GM12878 (cell line): ENCODE measurements at regions not wholly inside any gene's neighbourhood (a gene's known extent, or its start where the extent isn't known, plus 50 kb on each side); places are given as distances from the start of the nearest gene placed in this dataset.

Experiments
- ATAC-seq: fragments of 200-7000 bp; cut with Tn5 transposase; 3 replicates; pipeline ENCODE4 v1.9.1; 2020; ENCODE audit warnings: mild to moderate bottlenecking, moderate library complexity
- BruUV-seq: library from RNA; stranded (reverse); fragments of 400-500 nt; replicated peaks from 2 replicates; lab custom pipeline; 2021; lab: Mats Ljungman, UMichigan
- CTCF ChIA-PET: fragments of 300-600 bp; sonication (Branson Sonifier 250); formaldehyde crosslinking; extraction: SDS; loops from one replicate; lab custom pipeline; 2021; ENCODE audit warnings: inconsistent platforms; lab: Yijun Ruan, JAX
- POLR2A ChIA-PET: fragments of 350-600 bp; formaldehyde crosslinking; extraction: SDS; loops from one replicate; lab custom pipeline; 2021; ENCODE audit warnings: inconsistent platforms; lab: Charles Lee
- RAD21 ChIA-PET: fragments of 300-600 bp; sonication (Branson Sonifier 250); formaldehyde crosslinking; loops from one replicate; lab custom pipeline; 2023; ENCODE audit warnings: antibody characterized with exemption; ENCODE audit not compliant: unreplicated experiment; lab: Charles Lee
- SMC1A ChIA-PET: fragments of 300-600 bp; sonication (Branson Sonifier 250); formaldehyde crosslinking; loops from one replicate; lab custom pipeline; 2023; ENCODE audit not compliant: unreplicated experiment, uncharacterized antibody; lab: Charles Lee
- DNase-seq: peaks from one replicate; pipeline ENCODE4 v3.0.0-alpha.2; 2011; ENCODE audit warnings: low read depth, low spot score
- FAIRE-seq: peaks from 3 replicates; lab custom pipeline; 2011; peaks lifted over from hg19 to GRCh38; lab: Jason Lieb, UNC
- H2AFZ ChIP-seq: 2 replicates; pipeline ENCODE4 v1.6.0; 2011; ENCODE audit warnings: low read depth, low read length, control low read depth; ENCODE audit not compliant: control insufficient read depth
- H3K27ac ChIP-seq: 2 replicates; pipeline ENCODE4 v1.5.1; 2011; ENCODE audit warnings: control low read depth; ENCODE audit not compliant: control insufficient read depth, insufficient read depth
- H3K27me3 ChIP-seq, 2 experiments: replicated peaks in 1 of 2; 2 replicates each; pipeline versions ENCODE4 v1.6.0 to v1.6.1; 2011; ENCODE audit warnings: low read length in 1 of 2; ENCODE audit not compliant: control insufficient read depth in 2 of 2, insufficient read depth in 2 of 2
- H3K36me3 ChIP-seq, 2 experiments: 2 replicates each; pipeline ENCODE4 v1.5.1; 2011; ENCODE audit warnings: low read length in 1 of 2; ENCODE audit not compliant: control insufficient read depth in 2 of 2, insufficient read depth in 2 of 2
- H3K4me1 ChIP-seq: 2 replicates; pipeline ENCODE4 v1.6.1; 2011; ENCODE audit warnings: mild to moderate bottlenecking, low read length, moderate library complexity, mixed read lengths; ENCODE audit not compliant: control insufficient read depth, insufficient read depth
- H3K4me2 ChIP-seq: 2 replicates; pipeline ENCODE4 v1.6.0; 2011; ENCODE audit warnings: control low read depth; ENCODE audit not compliant: control insufficient read depth, insufficient read depth
- H3K4me3 ChIP-seq: fragments of 200-600 bp; sonication (generic); 2 replicates; pipeline ENCODE4 v1.5.1; 2016
- H3K79me2 ChIP-seq: 2 replicates; pipeline ENCODE4 v1.6.0; 2011; ENCODE audit warnings: low read length; ENCODE audit not compliant: control insufficient read depth, insufficient read depth
- H3K9ac ChIP-seq: 2 replicates; pipeline ENCODE4 v1.8.0; 2011; ENCODE audit warnings: low read length, control low read depth, mixed read lengths; ENCODE audit not compliant: control insufficient read depth, insufficient read depth
- H3K9me3 ChIP-seq: replicated peaks from 3 replicates; pipeline ENCODE4 v1.5.1; 2011; ENCODE audit warnings: mild to moderate bottlenecking, low read length; ENCODE audit not compliant: control insufficient read depth, insufficient read depth
- H4K20me1 ChIP-seq: 2 replicates; pipeline ENCODE4 v1.6.0; 2011; ENCODE audit not compliant: control insufficient read depth, insufficient read depth
- FOXK2 ChIP-seq: fragments of 450-650 bp; IDR thresholded peaks from 2 replicates; pipeline ENCODE4 v1.6.1; 2017; ENCODE audit warnings: mild to moderate bottlenecking, moderate library complexity
- POLR2AphosphoS2 ChIP-seq: IDR thresholded peaks from 2 replicates; pipeline ENCODE4 v1.6.1; 2011; ENCODE audit warnings: low read depth, mild to moderate bottlenecking, low read length, improper control_type of control experiment, moderate library complexity
- SMARCA5 ChIP-seq: fragments of 450-650 bp; IDR thresholded peaks from 2 replicates; pipeline ENCODE4 v1.6.1; 2017; ENCODE audit warnings: mild to moderate bottlenecking
- ZNF217 ChIP-seq: fragments of 450-650 bp; IDR thresholded peaks from 2 replicates; pipeline ENCODE4 v1.6.1; 2017; ENCODE audit warnings: antibody characterized with exemption, mild to moderate bottlenecking
- WGBS: methylation state at CpG from one replicate; pipeline ENCODE4 v1.1.6; 2016; ENCODE audit warnings: low lambda C conversion rate; ENCODE audit not compliant: insufficient replicate concordance, insufficient coverage; ENCODE audit errors: missing lambda C conversion rate; 5-methylcytosine and 5-hydroxymethylcytosine counted together
- in situ Hi-C: fragments of 300-500 bp; cut with MboI; formaldehyde crosslinking; loops from 9 replicates; pipeline ENCODE4 v1.14.3; 2018; ENCODE audit warnings: mixed read lengths
- intact Hi-C: fragments of 100-400 bp; cut with micrococcal nuclease; formaldehyde crosslinking; loops from one replicate; pipeline ENCODE4 v1.14.2; 2022; ENCODE audit not compliant: unreplicated experiment
- TF ChIP-seq, protein P1 (sequence below): fragments of 450-650 bp; formaldehyde crosslinking; IDR thresholded peaks from 2 replicates; pipeline ENCODE4 v1.5.0; 2022; ENCODE audit warnings: mild to moderate bottlenecking, missing genetic modification characterization
- TF ChIP-seq, protein P2 (sequence below): fragments of 450-650 bp; IDR thresholded peaks from 2 replicates; pipeline ENCODE4 v1.6.1; 2016; ENCODE audit warnings: mild to moderate bottlenecking, moderate library complexity, borderline replicate concordance

DNA sequence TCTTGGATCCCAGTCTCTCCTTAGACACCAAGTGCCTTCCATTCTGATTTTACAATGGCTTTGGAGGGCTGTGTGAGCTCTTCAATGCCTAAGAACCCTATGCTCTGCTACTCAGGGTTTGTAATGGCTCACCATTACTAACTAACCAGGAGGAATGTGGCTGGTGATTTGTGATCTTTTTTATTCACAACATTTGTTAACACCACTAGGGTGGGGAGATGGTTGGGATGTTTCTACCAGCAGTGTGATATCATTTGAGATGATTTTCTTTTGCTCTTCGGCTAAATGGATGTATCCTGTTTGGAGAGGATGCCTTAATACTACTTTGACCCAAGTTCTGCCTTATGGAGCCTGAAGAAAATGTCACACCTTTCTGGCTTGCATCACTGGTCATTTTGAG is 226.9 kb downstream of the MFSD1 start:
- BruUV-seq = no TSS peak
- Histone ChIP-seq H3K4me2 (no peak overlapping the region), H3K27me3 (no peaks in the 10 kb centered on the region; a peak in 1 of 4 replicates), H3K9ac (no peak overlapping the region), H3K4me3 (no peak overlapping the region), H3K4me1 (no peaks in the 10 kb centered on the region), H3K9me3 (no peaks in the 10 kb centered on the region), H2AFZ (no peak overlapping the region), H3K27ac (no peak overlapping the region), H3K79me2 (no peaks in the 10 kb centered on the region), H3K36me3 (no peaks in the 10 kb centered on the region), H4K20me1 (no peaks in the 10 kb centered on the region)
- in situ Hi-C loops = no loop called here
- CTCF ChIA-PET = no interaction called here
- 93% methylated on average over 1 of the region's 1 CpG for WGBS
- RAD21 ChIA-PET = no interaction called here
- POLR2A ChIA-PET = no interaction called here
- FAIRE-seq (no peak), ATAC-seq (no peak), DNase-seq (no peak)
- intact Hi-C loops = no loop called here
- SMC1A ChIA-PET = no interaction called here
- no peak for TF ChIP-seq ZNF217
- TF ChIP-seq, protein P1, sequence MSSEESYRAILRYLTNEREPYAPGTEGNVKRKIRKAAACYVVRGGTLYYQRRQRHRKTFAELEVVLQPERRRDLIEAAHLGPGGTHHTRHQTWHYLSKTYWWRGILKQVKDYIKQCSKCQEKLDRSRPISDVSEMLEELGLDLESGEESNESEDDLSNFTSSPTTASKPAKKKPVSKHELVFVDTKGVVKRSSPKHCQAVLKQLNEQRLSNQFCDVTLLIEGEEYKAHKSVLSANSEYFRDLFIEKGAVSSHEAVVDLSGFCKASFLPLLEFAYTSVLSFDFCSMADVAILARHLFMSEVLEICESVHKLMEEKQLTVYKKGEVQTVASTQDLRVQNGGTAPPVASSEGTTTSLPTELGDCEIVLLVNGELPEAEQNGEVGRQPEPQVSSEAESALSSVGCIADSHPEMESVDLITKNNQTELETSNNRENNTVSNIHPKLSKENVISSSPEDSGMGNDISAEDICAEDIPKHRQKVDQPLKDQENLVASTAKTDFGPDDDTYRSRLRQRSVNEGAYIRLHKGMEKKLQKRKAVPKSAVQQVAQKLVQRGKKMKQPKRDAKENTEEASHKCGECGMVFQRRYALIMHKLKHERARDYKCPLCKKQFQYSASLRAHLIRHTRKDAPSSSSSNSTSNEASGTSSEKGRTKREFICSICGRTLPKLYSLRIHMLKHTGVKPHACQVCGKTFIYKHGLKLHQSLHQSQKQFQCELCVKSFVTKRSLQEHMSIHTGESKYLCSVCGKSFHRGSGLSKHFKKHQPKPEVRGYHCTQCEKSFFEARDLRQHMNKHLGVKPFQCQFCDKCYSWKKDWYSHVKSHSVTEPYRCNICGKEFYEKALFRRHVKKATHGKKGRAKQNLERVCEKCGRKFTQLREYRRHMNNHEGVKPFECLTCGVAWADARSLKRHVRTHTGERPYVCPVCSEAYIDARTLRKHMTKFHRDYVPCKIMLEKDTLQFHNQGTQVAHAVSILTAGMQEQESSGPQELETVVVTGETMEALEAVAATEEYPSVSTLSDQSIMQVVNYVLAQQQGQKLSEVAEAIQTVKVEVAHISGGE = no peak
- TF ChIP-seq POLR2AphosphoS2 = no peak
- TF ChIP-seq FOXK2 = no peak
- TF ChIP-seq, protein P2, sequence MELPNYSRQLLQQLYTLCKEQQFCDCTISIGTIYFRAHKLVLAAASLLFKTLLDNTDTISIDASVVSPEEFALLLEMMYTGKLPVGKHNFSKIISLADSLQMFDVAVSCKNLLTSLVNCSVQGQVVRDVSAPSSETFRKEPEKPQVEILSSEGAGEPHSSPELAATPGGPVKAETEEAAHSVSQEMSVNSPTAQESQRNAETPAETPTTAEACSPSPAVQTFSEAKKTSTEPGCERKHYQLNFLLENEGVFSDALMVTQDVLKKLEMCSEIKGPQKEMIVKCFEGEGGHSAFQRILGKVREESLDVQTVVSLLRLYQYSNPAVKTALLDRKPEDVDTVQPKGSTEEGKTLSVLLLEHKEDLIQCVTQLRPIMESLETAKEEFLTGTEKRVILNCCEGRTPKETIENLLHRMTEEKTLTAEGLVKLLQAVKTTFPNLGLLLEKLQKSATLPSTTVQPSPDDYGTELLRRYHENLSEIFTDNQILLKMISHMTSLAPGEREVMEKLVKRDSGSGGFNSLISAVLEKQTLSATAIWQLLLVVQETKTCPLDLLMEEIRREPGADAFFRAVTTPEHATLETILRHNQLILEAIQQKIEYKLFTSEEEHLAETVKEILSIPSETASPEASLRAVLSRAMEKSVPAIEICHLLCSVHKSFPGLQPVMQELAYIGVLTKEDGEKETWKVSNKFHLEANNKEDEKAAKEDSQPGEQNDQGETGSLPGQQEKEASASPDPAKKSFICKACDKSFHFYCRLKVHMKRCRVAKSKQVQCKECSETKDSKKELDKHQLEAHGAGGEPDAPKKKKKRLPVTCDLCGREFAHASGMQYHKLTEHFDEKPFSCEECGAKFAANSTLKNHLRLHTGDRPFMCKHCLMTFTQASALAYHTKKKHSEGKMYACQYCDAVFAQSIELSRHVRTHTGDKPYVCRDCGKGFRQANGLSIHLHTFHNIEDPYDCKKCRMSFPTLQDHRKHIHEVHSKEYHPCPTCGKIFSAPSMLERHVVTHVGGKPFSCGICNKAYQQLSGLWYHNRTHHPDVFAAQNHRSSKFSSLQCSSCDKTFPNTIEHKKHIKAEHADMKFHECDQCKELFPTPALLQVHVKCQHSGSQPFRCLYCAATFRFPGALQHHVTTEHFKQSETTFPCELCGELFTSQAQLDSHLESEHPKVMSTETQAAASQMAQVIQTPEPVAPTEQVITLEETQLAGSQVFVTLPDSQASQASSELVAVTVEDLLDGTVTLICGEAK = no peak
- TF ChIP-seq SMARCA5 = no peak
